Loucy (cell line): ENCODE measurements at regions not wholly inside any gene's neighbourhood (a gene's known extent, or its start where the extent isn't known, plus 50 kb on each side); places are given as distances from the start of the nearest gene placed in this dataset.

Experiments used
- CTCF ChIP-seq: fragments of 200-600 bp; sonication (generic); conservative IDR thresholded peaks from 2 replicates; pipeline ENCODE4 v1.5.1; 2014; ENCODE audit warnings: mild to moderate bottlenecking, antibody characterized with exemption, low read length
- EZH2phosphoT487 ChIP-seq: fragments of 200-600 bp; IDR thresholded peaks from 2 replicates; pipeline ENCODE4 v1.6.1; 2018; ENCODE audit warnings: antibody characterized with exemption, mild to moderate bottlenecking, moderate library complexity, borderline replicate concordance

- no peak for TF ChIP-seq CTCF
- no peak for TF ChIP-seq EZH2phosphoT487
Measured at GRCh38 chr4:103303011-103303410, 104.9 kb upstream of the CENPE start.
